ENCODE measurements at regions not wholly inside any gene's neighbourhood (a gene's known extent, or its start where the extent isn't known, plus 50 kb on each side); places are given as distances from the start of the nearest gene placed in this dataset.

GRCh38 chr2:120670771-120671480 is 64.7 kb upstream of the GLI2 start:
- Histone ChIP-seq H3K27me3 (ENCODE audit: low read depth) (no peaks in the 10 kb centered on the region), H3K4me1 (no peaks in the 10 kb centered on the region), H3K9me3 (no peaks in the 10 kb centered on the region; the same call in 1 of the 2 replicates), H3K36me3 (replicated peaks) (no peaks in the 10 kb centered on the region), H3K4me3 (no peak overlapping the region)
- in situ Hi-C loops (cut with MboI; ENCODE audit: low sequenced_read_pairs): no loop called here
- no peak for DNase-seq (ENCODE audit: low spot score in 2 of 2)

- no peak for DNase-seq (ENCODE audit: low spot score in 2 of 2)
- H3K36me3 ChIP-seq (replicated peaks): no peaks in the 10 kb centered on the region
- in situ Hi-C loops (cut with MboI; ENCODE audit: low sequenced_read_pairs): no loop called here
- H3K4me1 ChIP-seq: no peaks in the 10 kb centered on the region
- H3K9me3 ChIP-seq: no peaks in the 10 kb centered on the region; the same call in 1 of the 2 replicates
- H3K4me3 ChIP-seq: no peak overlapping the region
- H3K27me3 ChIP-seq (ENCODE audit: low read depth): peaks cover 7% of the 10 kb centered on the region
Observed at GRCh38 chr2:120672526-120673204, 63.0 kb upstream of the GLI2 start.

GRCh38 chr2:120673205-120673550 is 62.5 kb upstream of the GLI2 start:
- H3K4me1 ChIP-seq: no peaks in the 10 kb centered on the region
- H3K36me3 ChIP-seq (replicated peaks): no peaks in the 10 kb centered on the region
- H3K4me3 ChIP-seq: no peak overlapping the region
- H3K9me3 ChIP-seq: no peaks in the 10 kb centered on the region
- H3K27me3 ChIP-seq (ENCODE audit: low read depth): peaks cover 7% of the 10 kb centered on the region
- DNase-seq (ENCODE audit: low spot score in 2 of 2): no peak
- in situ Hi-C loops (cut with MboI; ENCODE audit: low sequenced_read_pairs): no loop called here

- no peak overlapping the region for H3K4me3 ChIP-seq
- H3K27me3 ChIP-seq (ENCODE audit: low read depth): peaks cover 7% of the 10 kb centered on the region
- no peaks in the 10 kb centered on the region for H3K36me3 ChIP-seq (replicated peaks)
- DNase-seq (ENCODE audit: low spot score in 2 of 2): no peak
- H3K9me3 ChIP-seq: no peaks in the 10 kb centered on the region
- no peaks in the 10 kb centered on the region for H3K4me1 ChIP-seq
- in situ Hi-C loops (cut with MboI; ENCODE audit: low sequenced_read_pairs): no loop called here
Observed at GRCh38 chr2:120673571-120674061, 62.1 kb upstream of the GLI2 start.

- in situ Hi-C loops (cut with MboI; ENCODE audit: low sequenced_read_pairs): loop anchor here (5.0 kb wide), 1 partner anchor 332 kb away; no protein-coding TSS in a partner anchor
- Histone ChIP-seq H3K27me3 (ENCODE audit: low read depth) (peaks cover 7% of the 10 kb centered on the region), H3K36me3 (replicated peaks) (no peaks in the 10 kb centered on the region), H3K4me1 (no peaks in the 10 kb centered on the region), H3K4me3 (no peak overlapping the region), H3K9me3 (no peaks in the 10 kb centered on the region)
- no peak for DNase-seq (ENCODE audit: low spot score in 2 of 2)
Observed at GRCh38 chr2:120674246-120675170, 61.2 kb upstream of the GLI2 start.

- in situ Hi-C loops (cut with MboI; ENCODE audit: low sequenced_read_pairs): loop anchor here (5.0 kb wide), 1 partner anchor 333 kb away; no protein-coding TSS in a partner anchor
- Histone ChIP-seq H3K27me3 (ENCODE audit: low read depth) (peaks cover 7% of the 10 kb centered on the region), H3K4me1 (no peaks in the 10 kb centered on the region; the same call in 1 of the 2 replicates), H3K36me3 (replicated peaks) (no peaks in the 10 kb centered on the region), H3K4me3 (no peak overlapping the region), H3K9me3 (no peaks in the 10 kb centered on the region)
- peak; percentile 45 to 83 for DNase-seq (ENCODE audit: low spot score in 2 of 2)
Observed at GRCh38 chr2:120675460-120676130, 60.1 kb upstream of the GLI2 start.

GRCh38 chr2:120677221-120677620 is 58.4 kb upstream of the GLI2 start:
- in situ Hi-C loops (cut with MboI; ENCODE audit: low sequenced_read_pairs): loop anchor here (5.0 kb wide), 1 partner anchor 335 kb away; no protein-coding TSS in a partner anchor
- H3K27me3 ChIP-seq (ENCODE audit: low read depth): peaks cover 7% of the 10 kb centered on the region

GRCh38 chr2:120677696-120678247 is 57.9 kb upstream of the GLI2 start:
- no peaks in the 10 kb centered on the region; the same call in 1 of the 2 replicates for H3K4me1 ChIP-seq
- in situ Hi-C loops (cut with MboI; ENCODE audit: low sequenced_read_pairs): loop anchor here (5.0 kb wide), 1 partner anchor 335 kb away; no protein-coding TSS in a partner anchor
- no peak overlapping the region for H3K4me3 ChIP-seq
- DNase-seq (ENCODE audit: low spot score in 2 of 2): no peak
- no peaks in the 10 kb centered on the region for H3K36me3 ChIP-seq (replicated peaks)
- H3K9me3 ChIP-seq: no peaks in the 10 kb centered on the region
- peaks cover 7% of the 10 kb centered on the region for H3K27me3 ChIP-seq (ENCODE audit: low read depth)

More at GRCh38 chr2:120677221-120677620, 58.4 kb upstream of the GLI2 start:
- no peak for DNase-seq (ENCODE audit: low spot score in 2 of 2)
- H3K4me3 ChIP-seq: no peak overlapping the region
- H3K9me3 ChIP-seq: no peaks in the 10 kb centered on the region
- H3K36me3 ChIP-seq (replicated peaks): no peaks in the 10 kb centered on the region
- no peaks in the 10 kb centered on the region; the same call in 1 of the 2 replicates for H3K4me1 ChIP-seq

GRCh38 chr2:120678251-120678650 is 57.4 kb upstream of the GLI2 start:
- Histone ChIP-seq H3K4me1 (no peaks in the 10 kb centered on the region; the same call in 1 of the 2 replicates), H3K4me3 (no peak overlapping the region), H3K9me3 (no peaks in the 10 kb centered on the region), H3K27me3 (ENCODE audit: low read depth) (peaks cover 7% of the 10 kb centered on the region), H3K36me3 (replicated peaks) (no peaks in the 10 kb centered on the region)
- DNase-seq (ENCODE audit: low spot score in 2 of 2): no peak
- in situ Hi-C loops (cut with MboI; ENCODE audit: low sequenced_read_pairs): loop anchor here (5.0 kb wide), 1 partner anchor 336 kb away; no protein-coding TSS in a partner anchor

- Histone ChIP-seq H3K9me3 (no peaks in the 10 kb centered on the region), H3K27me3 (ENCODE audit: low read depth) (peaks cover 7% of the 10 kb centered on the region), H3K4me3 (no peak overlapping the region), H3K4me1 (no peaks in the 10 kb centered on the region; the same call in 1 of the 2 replicates), H3K36me3 (replicated peaks) (no peaks in the 10 kb centered on the region)
- in situ Hi-C loops (cut with MboI; ENCODE audit: low sequenced_read_pairs): loop anchor here (5.0 kb wide), 1 partner anchor 337 kb away; no protein-coding TSS in a partner anchor
- no peak for DNase-seq (ENCODE audit: low spot score in 2 of 2)
Observed at GRCh38 chr2:120678926-120679325, 56.7 kb upstream of the GLI2 start.

- Histone ChIP-seq H3K4me3 (no peak overlapping the region), H3K27me3 (ENCODE audit: low read depth) (peaks cover 7% of the 10 kb centered on the region), H3K9me3 (no peaks in the 10 kb centered on the region), H3K4me1 (no peaks in the 10 kb centered on the region; the same call in 1 of the 2 replicates), H3K36me3 (replicated peaks) (no peaks in the 10 kb centered on the region)
- DNase-seq (ENCODE audit: low spot score in 2 of 2): no peak
- in situ Hi-C loops (cut with MboI; ENCODE audit: low sequenced_read_pairs): loop anchor here (5.0 kb wide), 1 partner anchor 337 kb away; no protein-coding TSS in a partner anchor
Observed at GRCh38 chr2:120679526-120679925, 56.1 kb upstream of the GLI2 start.

GRCh38 chr2:120680136-120680761 is 55.4 kb upstream of the GLI2 start:
- Histone ChIP-seq H3K4me3 (no peak overlapping the region), H3K36me3 (replicated peaks) (no peaks in the 10 kb centered on the region), H3K9me3 (no peaks in the 10 kb centered on the region), H3K27me3 (ENCODE audit: low read depth) (peaks cover 7% of the 10 kb centered on the region), H3K4me1 (no peaks in the 10 kb centered on the region; the same call in 1 of the 2 replicates)
- peak; percentile 70 to 90 for DNase-seq (ENCODE audit: low spot score in 2 of 2)
- in situ Hi-C loops (cut with MboI; ENCODE audit: low sequenced_read_pairs): no loop called here
